ENCODE measurements at regions not wholly inside any gene's neighbourhood (a gene's known extent, or its start where the extent isn't known, plus 50 kb on each side); places are given as distances from the start of the nearest gene placed in this dataset.

DNA sequence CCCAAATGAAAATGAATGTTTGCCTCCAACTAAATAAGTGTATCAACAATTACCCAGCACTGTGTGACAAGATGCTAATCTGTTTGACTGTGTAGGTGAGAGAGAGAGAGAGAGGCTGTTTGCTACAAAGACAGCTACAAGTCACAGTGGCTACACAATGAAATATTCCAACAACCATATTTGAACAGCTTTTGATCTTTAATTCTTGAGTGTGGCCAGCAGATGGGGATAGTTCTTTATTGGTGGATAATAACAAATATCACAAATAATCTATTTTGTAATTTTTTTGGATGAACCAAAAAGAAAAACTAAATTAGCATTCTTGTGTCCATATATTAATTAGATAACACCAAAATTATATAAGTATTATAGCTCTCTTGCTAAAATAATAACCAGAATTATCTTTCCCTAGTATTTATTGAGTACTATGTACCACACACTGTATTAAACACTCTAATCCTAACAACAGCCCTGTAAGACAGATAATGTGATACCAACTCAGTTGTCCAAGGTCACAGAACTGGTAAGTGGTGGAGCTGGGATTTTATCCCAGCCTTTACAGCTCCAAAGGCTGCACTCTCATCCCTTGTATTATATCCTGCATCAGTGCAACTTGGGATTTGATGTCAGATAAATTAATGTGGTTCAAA lies 61.9 kb upstream of the C3orf80 start:
- TF ChIP-seq, protein P1, sequence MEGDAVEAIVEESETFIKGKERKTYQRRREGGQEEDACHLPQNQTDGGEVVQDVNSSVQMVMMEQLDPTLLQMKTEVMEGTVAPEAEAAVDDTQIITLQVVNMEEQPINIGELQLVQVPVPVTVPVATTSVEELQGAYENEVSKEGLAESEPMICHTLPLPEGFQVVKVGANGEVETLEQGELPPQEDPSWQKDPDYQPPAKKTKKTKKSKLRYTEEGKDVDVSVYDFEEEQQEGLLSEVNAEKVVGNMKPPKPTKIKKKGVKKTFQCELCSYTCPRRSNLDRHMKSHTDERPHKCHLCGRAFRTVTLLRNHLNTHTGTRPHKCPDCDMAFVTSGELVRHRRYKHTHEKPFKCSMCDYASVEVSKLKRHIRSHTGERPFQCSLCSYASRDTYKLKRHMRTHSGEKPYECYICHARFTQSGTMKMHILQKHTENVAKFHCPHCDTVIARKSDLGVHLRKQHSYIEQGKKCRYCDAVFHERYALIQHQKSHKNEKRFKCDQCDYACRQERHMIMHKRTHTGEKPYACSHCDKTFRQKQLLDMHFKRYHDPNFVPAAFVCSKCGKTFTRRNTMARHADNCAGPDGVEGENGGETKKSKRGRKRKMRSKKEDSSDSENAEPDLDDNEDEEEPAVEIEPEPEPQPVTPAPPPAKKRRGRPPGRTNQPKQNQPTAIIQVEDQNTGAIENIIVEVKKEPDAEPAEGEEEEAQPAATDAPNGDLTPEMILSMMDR (conservative IDR thresholded peaks at IDR 0.05; ENCODE audit: control insufficient read depth, insufficient read depth, low read depth, low read length) = peak; percentile 53
- H3K4me3 ChIP-seq (ENCODE audit: control insufficient read depth, low read depth, low read length) = no peak overlapping the region
- DNase-seq (ENCODE audit: low read depth) = peak; percentile 58

DNA sequence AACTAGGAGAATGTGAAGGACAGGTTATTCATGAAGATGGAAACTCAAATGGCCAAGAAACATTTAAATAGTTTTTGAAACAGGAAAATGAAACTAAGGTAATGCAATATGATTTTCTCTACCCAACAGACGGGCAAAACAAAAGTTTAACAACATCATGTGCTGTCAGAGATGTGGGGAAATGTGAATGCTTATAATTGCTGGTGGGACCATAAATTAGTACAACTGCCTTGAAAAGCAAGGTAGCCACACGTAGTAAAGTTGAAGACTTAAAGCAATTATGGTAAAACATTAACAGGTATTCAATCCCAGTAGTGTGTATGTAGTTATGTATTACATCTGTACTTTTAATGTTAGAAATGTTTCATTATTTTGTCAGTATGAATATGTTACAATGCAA lies 57.0 kb upstream of the C3orf80 start:
- TF ChIP-seq, protein P1 (conservative IDR thresholded peaks at IDR 0.05; ENCODE audit: control insufficient read depth, insufficient read depth, low read depth, low read length) = no peak
- H3K4me3 ChIP-seq (ENCODE audit: control insufficient read depth, low read depth, low read length) = no peak overlapping the region
- DNase-seq (ENCODE audit: low read depth) = no peak

DNA sequence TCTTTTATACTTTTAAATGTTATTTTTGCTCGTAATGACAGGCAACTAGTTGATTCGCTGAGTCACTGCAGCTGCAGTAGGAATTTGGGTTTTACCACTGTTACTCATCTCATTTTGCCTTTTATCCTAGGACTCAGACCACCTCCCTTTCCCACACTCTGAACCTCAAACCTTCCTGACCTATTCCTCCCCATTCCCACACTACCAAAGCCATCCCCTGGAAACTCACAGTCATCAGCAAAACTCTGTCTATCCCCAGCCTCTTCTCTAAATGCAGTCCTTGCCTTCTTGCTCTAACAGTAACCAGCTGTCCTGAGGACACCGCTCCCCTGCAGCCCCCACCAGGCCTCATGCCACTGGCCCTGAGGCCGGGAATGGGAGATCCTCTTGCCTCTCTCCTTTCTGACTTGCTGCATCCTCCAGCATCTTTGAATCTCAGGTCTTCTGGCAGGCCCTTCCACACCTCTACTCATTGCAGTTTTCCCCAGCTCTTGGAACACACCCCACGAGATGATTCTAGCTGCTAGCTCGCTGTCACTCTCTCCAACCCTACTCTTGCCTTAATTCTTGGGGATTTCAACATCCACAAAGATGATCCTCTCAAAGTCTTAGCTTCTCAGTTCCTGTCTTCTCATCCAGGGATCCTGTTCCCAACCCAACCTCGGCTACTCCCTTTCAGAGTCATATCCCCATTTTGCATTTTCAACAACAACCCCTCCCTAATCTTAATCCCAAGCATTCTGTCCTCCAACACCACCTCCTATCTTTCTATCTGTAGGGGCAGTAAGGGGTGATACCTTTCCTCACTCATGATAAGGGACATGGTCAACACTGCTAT lies 55.9 kb upstream of the C3orf80 start:
- DNase-seq (ENCODE audit: low read depth) = peak; percentile 97
- H3K4me3 ChIP-seq (ENCODE audit: control insufficient read depth, low read depth, low read length) = no peak overlapping the region

DNA sequence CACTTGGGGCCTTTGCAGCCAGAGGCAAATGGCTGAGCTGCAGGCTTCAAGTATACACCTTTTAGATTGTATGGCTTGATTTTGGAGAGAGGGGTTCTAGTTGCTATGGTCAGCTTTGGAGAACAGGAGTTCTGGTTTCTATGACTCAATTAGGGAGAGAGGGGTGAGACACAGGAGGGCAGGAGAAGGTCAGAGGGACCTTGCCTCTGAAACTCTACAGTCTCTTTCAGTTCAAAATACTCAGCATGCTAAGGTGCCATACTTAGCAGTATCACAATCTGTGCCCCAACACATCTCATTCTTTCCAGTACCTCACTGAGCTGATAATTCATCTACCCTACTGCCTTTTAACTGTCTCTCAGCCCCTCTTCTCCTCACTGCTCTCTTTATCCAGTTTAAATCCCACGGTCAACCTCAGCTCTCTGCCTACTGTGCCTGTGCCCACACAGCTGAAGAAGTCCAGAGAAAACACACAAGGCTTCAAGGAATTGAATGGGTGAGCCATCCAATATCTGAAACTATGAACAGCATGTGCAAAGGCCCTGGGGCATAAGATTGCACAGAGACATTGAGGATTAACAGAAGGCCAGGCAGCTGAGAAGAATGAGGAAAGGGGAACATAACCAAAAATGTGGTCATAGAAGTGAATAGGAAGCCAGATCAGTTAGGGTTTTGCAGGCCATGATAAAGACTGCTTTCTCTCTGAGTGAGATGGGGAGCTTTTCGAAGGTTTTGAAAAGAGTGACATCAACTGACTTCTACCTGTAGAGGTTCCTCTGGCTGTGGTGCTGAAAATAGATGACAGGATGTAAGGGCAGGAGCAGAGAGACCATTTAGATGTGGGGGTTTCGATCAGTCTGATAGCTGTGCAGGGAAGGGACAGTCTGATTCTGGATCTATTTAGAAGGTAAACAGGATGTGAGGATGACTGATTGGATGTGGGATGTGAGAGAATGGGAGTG lies 54.5 kb upstream of the C3orf80 start:
- no peak for DNase-seq (ENCODE audit: low read depth)
- TF ChIP-seq, protein P1 (conservative IDR thresholded peaks at IDR 0.05; ENCODE audit: control insufficient read depth, insufficient read depth, low read depth, low read length) = no peak
- no peak overlapping the region for H3K4me3 ChIP-seq (ENCODE audit: control insufficient read depth, low read depth, low read length)

More for the DNA sequence above, 55.9 kb upstream of the C3orf80 start:
- TF ChIP-seq, protein P1 (conservative IDR thresholded peaks at IDR 0.05; ENCODE audit: control insufficient read depth, insufficient read depth, low read depth, low read length) = no peak

DNA sequence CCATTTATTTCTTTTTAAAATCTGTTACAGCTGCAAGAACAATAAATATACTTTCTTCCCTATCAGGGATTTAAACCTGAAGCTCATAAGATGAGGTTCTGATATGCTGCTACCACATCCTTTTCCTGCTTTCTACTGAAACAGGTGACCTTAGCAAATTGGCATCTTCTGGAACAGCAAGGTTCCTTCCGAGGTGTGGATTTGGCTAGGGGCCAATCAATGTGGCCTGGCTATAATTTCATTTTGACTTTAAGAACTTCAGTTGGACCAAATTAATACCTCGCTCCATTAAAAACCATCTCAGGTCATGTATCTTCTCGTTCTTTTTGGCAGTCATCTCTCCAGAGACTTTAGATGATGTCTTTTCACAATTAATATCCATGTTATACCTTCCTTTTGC lies 53.4 kb upstream of the C3orf80 start:
- H3K4me3 ChIP-seq (ENCODE audit: control insufficient read depth, low read depth, low read length) = no peak overlapping the region
- DNase-seq (ENCODE audit: low read depth) = no peak
- TF ChIP-seq, protein P1 (conservative IDR thresholded peaks at IDR 0.05; ENCODE audit: control insufficient read depth, insufficient read depth, low read depth, low read length) = no peak

DNA sequence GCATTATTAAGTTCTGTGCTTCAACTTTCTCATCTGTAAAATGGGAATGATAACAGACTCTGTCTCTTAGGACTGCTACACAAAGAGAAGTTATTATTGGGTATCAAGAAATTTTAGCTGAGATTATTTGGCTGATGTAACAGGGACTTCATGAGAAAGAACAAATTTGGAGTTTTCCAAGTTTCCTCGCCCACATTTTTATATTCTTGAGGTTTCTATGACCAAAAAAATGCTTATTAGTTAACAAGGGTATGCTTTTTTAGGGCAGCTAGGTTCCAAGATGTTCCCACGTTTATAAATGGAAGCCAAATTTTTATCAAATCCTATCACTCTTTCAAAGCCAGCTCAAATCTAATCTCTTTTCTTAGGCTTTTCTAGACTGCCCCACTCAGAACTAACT lies 50.6 kb upstream of the C3orf80 start:
- DNase-seq (ENCODE audit: low read depth) = no peak
- TF ChIP-seq, protein P1 (conservative IDR thresholded peaks at IDR 0.05; ENCODE audit: control insufficient read depth, insufficient read depth, low read depth, low read length) = no peak
- no peak overlapping the region for H3K4me3 ChIP-seq (ENCODE audit: control insufficient read depth, low read depth, low read length)

Measured in fibroblast of mammary gland (primary cell).